ENCODE measurements at regions not wholly inside any gene's neighbourhood (a gene's known extent, or its start where the extent isn't known, plus 50 kb on each side); places are given as distances from the start of the nearest gene placed in this dataset.

GRCh38 chr4:59039046-59039445, 1928.9 kb upstream of the IGFBP7 start:
- BruUV-seq (replicated peaks) = no TSS peak
- in situ Hi-C loops (cut with MboI) = no loop called here

DNA sequence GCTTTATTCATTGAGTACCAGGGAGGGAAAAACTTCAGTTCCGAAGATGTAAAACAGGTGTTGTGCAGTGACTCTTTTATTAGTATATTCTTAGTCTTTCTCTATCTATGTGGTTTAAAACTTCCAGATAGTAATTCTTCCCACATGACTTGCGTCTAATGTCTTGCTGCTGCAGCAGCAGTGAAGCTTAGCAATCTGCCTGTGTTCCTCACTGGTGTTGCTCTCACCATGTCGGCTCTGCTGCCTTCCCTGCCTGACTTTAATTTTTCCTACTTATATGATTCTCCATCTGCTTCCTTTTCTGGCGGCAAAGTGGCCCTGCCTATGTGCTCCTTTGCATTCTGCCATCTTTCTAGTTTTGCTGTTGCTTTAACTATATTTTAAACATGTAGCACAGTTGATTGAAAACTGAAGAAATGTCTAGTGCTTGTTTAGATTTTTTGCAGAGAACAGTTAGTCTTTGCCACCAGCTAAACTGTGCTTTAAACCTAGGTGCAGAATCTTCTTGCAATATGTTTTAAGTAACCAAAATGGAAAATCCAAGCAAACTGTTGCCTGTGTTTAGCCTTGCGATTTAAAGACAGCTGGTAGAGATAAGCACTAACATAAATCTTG, 1934.2 kb upstream of the IGFBP7 start:
- ChIA-PET RAD21 (ENCODE audit: unreplicated experiment) (no interaction called here), POLR2A (no interaction called here), SMC1A (ENCODE audit: uncharacterized antibody, unreplicated experiment) (no interaction called here), CTCF (no interaction called here)
- no peaks in the 10 kb centered on the region for H4K20me1 ChIP-seq (ENCODE audit: control insufficient read depth, insufficient read depth)
- in situ Hi-C loops (cut with MboI) = no loop called here
- intact Hi-C loops (cut with micrococcal nuclease; ENCODE audit: unreplicated experiment) = no loop called here
- H3K36me3 ChIP-seq (ENCODE audit: control insufficient read depth in 2 of 2, insufficient read depth in 2 of 2, low read length in 1 of 2) = no peaks in the 10 kb centered on the region
- ATAC-seq = no peak
- H3K4me1 ChIP-seq (ENCODE audit: control insufficient read depth, insufficient read depth, low read length) = no peaks in the 10 kb centered on the region
- H3K79me2 ChIP-seq (ENCODE audit: control insufficient read depth, insufficient read depth, low read length) = no peaks in the 10 kb centered on the region
- 45% methylated on average over 5 of the region's 5 CpGs for WGBS (ENCODE audit: insufficient coverage, insufficient replicate concordance, low lambda C conversion rate, missing lambda C conversion rate)
- no peak for FAIRE-seq
- DNase-seq (ENCODE audit: low read depth, low spot score) = no peak
- no peak overlapping the region for H3K27ac ChIP-seq (ENCODE audit: control insufficient read depth, insufficient read depth)
- no TSS peak for BruUV-seq (replicated peaks)
- no peaks in the 10 kb centered on the region for H3K27me3 ChIP-seq (replicated peaks in 1 of 2; ENCODE audit: control insufficient read depth in 2 of 2, insufficient read depth in 2 of 2, low read length in 1 of 2)
- no peak overlapping the region for H3K9ac ChIP-seq (ENCODE audit: control insufficient read depth, insufficient read depth, low read length)
- H2AFZ ChIP-seq (ENCODE audit: control insufficient read depth, low read depth, low read length) = no peak overlapping the region
- no peak overlapping the region for H3K4me2 ChIP-seq (ENCODE audit: control insufficient read depth, insufficient read depth)
- H3K9me3 ChIP-seq (replicated peaks; ENCODE audit: control insufficient read depth, insufficient read depth, low read length) = no peaks in the 10 kb centered on the region
- no peak overlapping the region for H3K4me3 ChIP-seq
- TF ChIP-seq SKIL (IDR thresholded peaks at IDR 0.05; ENCODE audit: low read depth, poor library complexity, severe bottlenecking) (no peak), FOXM1 (IDR thresholded peaks at IDR 0.05; ENCODE audit: low read depth, low read length) (no peak), EGR1 (IDR thresholded peaks at IDR 0.05; ENCODE audit: borderline replicate concordance in 1 of 2, low read depth in 2 of 2, low read length in 2 of 2) (no peak), PAX5 (IDR thresholded peaks at IDR 0.05; ENCODE audit: borderline replicate concordance, low read depth, low read length) (no peak), EED (IDR thresholded peaks at IDR 0.05; ENCODE audit: low read depth) (no peak), MEF2B (IDR thresholded peaks at IDR 0.05; ENCODE audit: partially characterized antibody, poor library complexity, severe bottlenecking) (no peak), ETV6 (conservative IDR thresholded peaks at IDR 0.05 in 1 of 2, IDR thresholded peaks at IDR 0.05 in 1 of 2; ENCODE audit: borderline replicate concordance in 1 of 2, low read depth in 1 of 2) (no peak), STAT1 (conservative IDR thresholded peaks at IDR 0.05) (no peak), POLR2A (IDR thresholded peaks at IDR 0.05; ENCODE audit: low read depth, low read length) (no peak), HCFC1 (IDR thresholded peaks at IDR 0.05; ENCODE audit: low read length) (no peak), STAT3 (IDR thresholded peaks at IDR 0.05; ENCODE audit: low read depth, low read length) (no peak)

More at GRCh38 chr4:59039046-59039445, 1928.9 kb upstream of the IGFBP7 start:
- Histone ChIP-seq H4K20me1 (ENCODE audit: control insufficient read depth, insufficient read depth) (no peaks in the 10 kb centered on the region), H3K4me2 (ENCODE audit: control insufficient read depth, insufficient read depth) (no peak overlapping the region), H3K36me3 (ENCODE audit: control insufficient read depth in 2 of 2, insufficient read depth in 2 of 2, low read length in 1 of 2) (no peaks in the 10 kb centered on the region), H3K79me2 (ENCODE audit: control insufficient read depth, insufficient read depth, low read length) (no peaks in the 10 kb centered on the region), H3K9ac (ENCODE audit: control insufficient read depth, insufficient read depth, low read length) (no peak overlapping the region), H3K9me3 (replicated peaks; ENCODE audit: control insufficient read depth, insufficient read depth, low read length) (no peaks in the 10 kb centered on the region), H3K4me3 (no peak overlapping the region), H2AFZ (ENCODE audit: control insufficient read depth, low read depth, low read length) (no peak overlapping the region), H3K27me3 (replicated peaks in 1 of 2; ENCODE audit: control insufficient read depth in 2 of 2, insufficient read depth in 2 of 2, low read length in 1 of 2) (no peaks in the 10 kb centered on the region), H3K4me1 (ENCODE audit: control insufficient read depth, insufficient read depth, low read length) (no peaks in the 10 kb centered on the region), H3K27ac (ENCODE audit: control insufficient read depth, insufficient read depth) (no peak overlapping the region)
- no peak for DNase-seq (ENCODE audit: low read depth, low spot score)
- ATAC-seq = no peak
- TF ChIP-seq, protein P1, sequence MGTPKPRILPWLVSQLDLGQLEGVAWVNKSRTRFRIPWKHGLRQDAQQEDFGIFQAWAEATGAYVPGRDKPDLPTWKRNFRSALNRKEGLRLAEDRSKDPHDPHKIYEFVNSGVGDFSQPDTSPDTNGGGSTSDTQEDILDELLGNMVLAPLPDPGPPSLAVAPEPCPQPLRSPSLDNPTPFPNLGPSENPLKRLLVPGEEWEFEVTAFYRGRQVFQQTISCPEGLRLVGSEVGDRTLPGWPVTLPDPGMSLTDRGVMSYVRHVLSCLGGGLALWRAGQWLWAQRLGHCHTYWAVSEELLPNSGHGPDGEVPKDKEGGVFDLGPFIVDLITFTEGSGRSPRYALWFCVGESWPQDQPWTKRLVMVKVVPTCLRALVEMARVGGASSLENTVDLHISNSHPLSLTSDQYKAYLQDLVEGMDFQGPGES (IDR thresholded peaks at IDR 0.05) = no peak
- TF ChIP-seq CEBPB (IDR thresholded peaks at IDR 0.05; ENCODE audit: borderline replicate concordance in 1 of 2, low read depth in 2 of 2, low read length in 2 of 2) (no peak), IRF4 (IDR thresholded peaks at IDR 0.05; ENCODE audit: low read depth, low read length) (no peak), NFXL1 (IDR thresholded peaks at IDR 0.05; ENCODE audit: borderline replicate concordance) (no peak), ZZZ3 (IDR thresholded peaks at IDR 0.05; ENCODE audit: control insufficient read depth, insufficient read length, low read depth) (no peak)
- CTCF ChIA-PET = no interaction called here
- POLR2A ChIA-PET = no interaction called here
- FAIRE-seq = no peak
- RAD21 ChIA-PET (ENCODE audit: unreplicated experiment) = no interaction called here
- SMC1A ChIA-PET (ENCODE audit: uncharacterized antibody, unreplicated experiment) = no interaction called here
- intact Hi-C loops (cut with micrococcal nuclease; ENCODE audit: unreplicated experiment) = no loop called here
- WGBS (ENCODE audit: insufficient coverage, insufficient replicate concordance, low lambda C conversion rate, missing lambda C conversion rate) = 46% methylated on average over 6 of the region's 6 CpGs

Measured in GM12878 (cell line).